ENCODE measurements at regions not wholly inside any gene's neighbourhood (a gene's known extent, or its start where the extent isn't known, plus 50 kb on each side); places are given as distances from the start of the nearest gene placed in this dataset.

DNA sequence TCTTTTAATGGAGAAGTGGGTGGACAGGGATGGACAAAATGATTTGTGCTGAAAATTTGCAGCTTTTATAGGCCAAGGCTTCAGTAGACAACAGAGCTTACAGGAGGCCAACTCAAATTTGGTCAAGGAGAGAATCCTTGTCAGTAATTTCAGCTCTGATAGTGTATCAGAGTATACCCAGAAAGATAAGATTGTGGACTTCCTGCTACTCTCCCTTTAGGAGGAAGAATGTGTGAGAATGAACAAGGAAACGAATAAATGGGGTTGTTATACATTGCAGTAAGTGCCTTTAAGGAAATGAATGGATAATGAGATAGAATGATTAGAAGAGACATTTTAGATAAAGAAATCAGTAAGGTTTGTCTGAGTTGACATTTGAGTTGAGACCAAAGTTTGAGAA, 519.9 kb downstream of the UTRN start:
- TF ChIP-seq, protein P1, sequence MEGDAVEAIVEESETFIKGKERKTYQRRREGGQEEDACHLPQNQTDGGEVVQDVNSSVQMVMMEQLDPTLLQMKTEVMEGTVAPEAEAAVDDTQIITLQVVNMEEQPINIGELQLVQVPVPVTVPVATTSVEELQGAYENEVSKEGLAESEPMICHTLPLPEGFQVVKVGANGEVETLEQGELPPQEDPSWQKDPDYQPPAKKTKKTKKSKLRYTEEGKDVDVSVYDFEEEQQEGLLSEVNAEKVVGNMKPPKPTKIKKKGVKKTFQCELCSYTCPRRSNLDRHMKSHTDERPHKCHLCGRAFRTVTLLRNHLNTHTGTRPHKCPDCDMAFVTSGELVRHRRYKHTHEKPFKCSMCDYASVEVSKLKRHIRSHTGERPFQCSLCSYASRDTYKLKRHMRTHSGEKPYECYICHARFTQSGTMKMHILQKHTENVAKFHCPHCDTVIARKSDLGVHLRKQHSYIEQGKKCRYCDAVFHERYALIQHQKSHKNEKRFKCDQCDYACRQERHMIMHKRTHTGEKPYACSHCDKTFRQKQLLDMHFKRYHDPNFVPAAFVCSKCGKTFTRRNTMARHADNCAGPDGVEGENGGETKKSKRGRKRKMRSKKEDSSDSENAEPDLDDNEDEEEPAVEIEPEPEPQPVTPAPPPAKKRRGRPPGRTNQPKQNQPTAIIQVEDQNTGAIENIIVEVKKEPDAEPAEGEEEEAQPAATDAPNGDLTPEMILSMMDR (IDR thresholded peaks at IDR 0.05) = no peak
- H3K36me3 Mint-ChIP-seq (ENCODE audit: unreplicated experiment) = peaks cover 43% of the 10 kb centered on the region
- H3K4me3 Mint-ChIP-seq (ENCODE audit: unreplicated experiment) = no peak overlapping the region
- no peak for DNase-seq (ENCODE audit: extremely low spot score, unreplicated experiment)
- peaks cover 3% of the 10 kb centered on the region for H3K4me1 Mint-ChIP-seq (ENCODE audit: unreplicated experiment)
- H3K27me3 Mint-ChIP-seq (ENCODE audit: unreplicated experiment) = no peaks in the 10 kb centered on the region
- H3K9me3 Mint-ChIP-seq (ENCODE audit: unreplicated experiment) = no peaks in the 10 kb centered on the region
- no peak overlapping the region for H3K27ac Mint-ChIP-seq (ENCODE audit: unreplicated experiment)

DNA sequence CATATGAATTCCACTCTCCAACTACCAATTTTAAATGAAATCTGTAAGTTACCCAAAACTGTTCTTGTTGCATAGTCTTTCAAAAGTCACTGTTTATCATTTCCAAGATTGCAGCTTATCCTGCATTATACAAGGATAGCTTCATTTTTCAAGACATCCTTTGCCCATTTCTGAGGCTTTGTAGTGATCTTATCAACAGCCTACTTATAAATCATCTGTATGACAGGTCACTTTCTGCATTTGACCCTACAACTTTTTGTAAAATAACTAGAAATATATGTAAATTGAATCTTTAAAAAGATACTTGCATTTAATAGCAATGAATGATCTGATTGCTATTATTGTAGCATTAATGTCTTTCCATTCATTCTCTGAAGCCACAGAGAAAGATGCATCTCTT, 521.1 kb downstream of the UTRN start:
- H3K4me3 Mint-ChIP-seq (ENCODE audit: unreplicated experiment) = no peak overlapping the region
- H3K27me3 Mint-ChIP-seq (ENCODE audit: unreplicated experiment) = no peaks in the 10 kb centered on the region
- DNase-seq (ENCODE audit: extremely low spot score, unreplicated experiment) = no peak
- peaks cover 48% of the 10 kb centered on the region for H3K36me3 Mint-ChIP-seq (ENCODE audit: unreplicated experiment)
- TF ChIP-seq, protein P1 (IDR thresholded peaks at IDR 0.05) = no peak
- no peaks in the 10 kb centered on the region for H3K9me3 Mint-ChIP-seq (ENCODE audit: unreplicated experiment)
- H3K27ac Mint-ChIP-seq (ENCODE audit: unreplicated experiment) = no peak overlapping the region
- peaks cover 3% of the 10 kb centered on the region for H3K4me1 Mint-ChIP-seq (ENCODE audit: unreplicated experiment)

DNA sequence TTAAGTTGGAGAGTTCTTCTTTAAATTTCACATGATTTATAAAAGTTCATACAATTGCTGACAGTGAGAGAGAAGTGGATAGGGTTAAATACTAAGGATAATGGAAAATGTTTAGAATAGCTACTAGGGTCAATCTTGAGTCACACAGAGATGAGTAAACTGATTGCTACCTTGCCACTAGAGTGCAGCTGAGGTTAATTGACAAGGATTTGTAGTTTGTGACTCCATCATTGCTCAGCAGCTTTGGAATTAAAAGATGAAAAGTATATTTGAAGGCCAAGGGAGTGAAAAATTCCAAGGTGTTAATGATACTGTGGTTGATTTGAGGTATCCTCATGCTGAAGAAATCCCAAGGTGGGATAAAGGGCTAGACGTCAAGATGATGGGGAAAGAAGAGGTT, 524.0 kb downstream of the UTRN start:
- no peaks in the 10 kb centered on the region for H3K9me3 Mint-ChIP-seq (ENCODE audit: unreplicated experiment)
- H3K4me3 Mint-ChIP-seq (ENCODE audit: unreplicated experiment) = no peak overlapping the region
- H3K27me3 Mint-ChIP-seq (ENCODE audit: unreplicated experiment) = no peaks in the 10 kb centered on the region
- no peak overlapping the region for H3K27ac Mint-ChIP-seq (ENCODE audit: unreplicated experiment)
- peaks cover 47% of the 10 kb centered on the region for H3K36me3 Mint-ChIP-seq (ENCODE audit: unreplicated experiment)
- DNase-seq (ENCODE audit: extremely low spot score, unreplicated experiment) = no peak
- H3K4me1 Mint-ChIP-seq (ENCODE audit: unreplicated experiment) = peaks cover 3% of the 10 kb centered on the region
- TF ChIP-seq, protein P1 (IDR thresholded peaks at IDR 0.05) = no peak

DNA sequence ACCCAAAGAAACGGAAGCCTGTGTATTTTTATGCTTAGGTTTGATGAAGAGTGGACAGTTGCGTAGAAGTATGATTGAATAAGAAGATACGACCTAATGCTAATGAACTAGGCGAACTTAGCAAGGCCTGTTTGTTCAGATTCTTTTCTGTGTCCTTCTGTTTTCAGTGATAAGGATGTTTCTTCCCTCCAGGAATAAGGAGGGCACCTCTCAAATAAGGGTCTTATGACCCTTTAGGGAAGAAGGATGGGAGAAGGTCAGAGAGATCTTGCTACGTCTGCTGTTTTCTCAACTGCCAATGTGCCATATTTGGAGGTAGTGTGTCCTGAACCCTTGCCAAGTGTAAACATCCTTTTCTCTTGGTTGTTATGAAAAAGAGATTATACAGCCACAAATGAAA, 524.8 kb downstream of the UTRN start:
- Mint-ChIP-seq H3K4me3 (ENCODE audit: unreplicated experiment) (no peak overlapping the region), H3K9me3 (ENCODE audit: unreplicated experiment) (no peaks in the 10 kb centered on the region), H3K4me1 (ENCODE audit: unreplicated experiment) (peaks cover 3% of the 10 kb centered on the region), H3K36me3 (ENCODE audit: unreplicated experiment) (peaks cover 43% of the 10 kb centered on the region), H3K27ac (ENCODE audit: unreplicated experiment) (no peak overlapping the region), H3K27me3 (ENCODE audit: unreplicated experiment) (no peaks in the 10 kb centered on the region)
- no peak for DNase-seq (ENCODE audit: extremely low spot score, unreplicated experiment)
- TF ChIP-seq, protein P1 (IDR thresholded peaks at IDR 0.05) = no peak

DNA sequence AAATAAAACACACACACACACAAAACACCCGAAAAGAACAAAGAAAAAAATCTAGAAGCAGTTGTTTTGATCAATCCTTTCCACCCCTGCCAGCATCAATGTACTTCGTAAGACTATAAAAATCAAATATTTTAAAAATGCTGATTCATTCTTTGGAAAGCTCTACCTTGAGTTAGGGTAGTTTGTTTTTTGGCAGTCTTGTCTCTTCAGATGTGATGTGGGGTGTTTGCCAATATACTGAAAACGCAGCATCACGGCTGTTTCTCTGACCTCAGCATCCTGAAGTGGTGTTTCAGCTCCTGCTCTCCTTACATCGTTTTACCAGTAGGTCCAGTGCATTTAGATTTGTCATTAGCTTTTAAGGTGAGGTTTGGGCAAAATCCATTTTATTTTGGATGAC, 526.0 kb downstream of the UTRN start:
- no peaks in the 10 kb centered on the region for H3K9me3 Mint-ChIP-seq (ENCODE audit: unreplicated experiment)
- H3K27me3 Mint-ChIP-seq (ENCODE audit: unreplicated experiment) = no peaks in the 10 kb centered on the region
- H3K36me3 Mint-ChIP-seq (ENCODE audit: unreplicated experiment) = peaks cover 41% of the 10 kb centered on the region
- no peak for DNase-seq (ENCODE audit: extremely low spot score, unreplicated experiment)
- H3K4me3 Mint-ChIP-seq (ENCODE audit: unreplicated experiment) = no peak overlapping the region
- TF ChIP-seq, protein P1 (IDR thresholded peaks at IDR 0.05) = no peak
- no peak overlapping the region for H3K27ac Mint-ChIP-seq (ENCODE audit: unreplicated experiment)
- H3K4me1 Mint-ChIP-seq (ENCODE audit: unreplicated experiment) = peaks cover 3% of the 10 kb centered on the region

Measured in osteocyte (in vitro differentiated cells).